HT-29 (cell line): ENCODE measurements at regions not wholly inside any gene's neighbourhood (a gene's known extent, or its start where the extent isn't known, plus 50 kb on each side); places are given as distances from the start of the nearest gene placed in this dataset.

Experiments used
- DNase-seq: peaks from one replicate; pipeline ENCODE4 v3.0.0-alpha.2; 2015; ENCODE audit warnings: low spot score

DNA sequence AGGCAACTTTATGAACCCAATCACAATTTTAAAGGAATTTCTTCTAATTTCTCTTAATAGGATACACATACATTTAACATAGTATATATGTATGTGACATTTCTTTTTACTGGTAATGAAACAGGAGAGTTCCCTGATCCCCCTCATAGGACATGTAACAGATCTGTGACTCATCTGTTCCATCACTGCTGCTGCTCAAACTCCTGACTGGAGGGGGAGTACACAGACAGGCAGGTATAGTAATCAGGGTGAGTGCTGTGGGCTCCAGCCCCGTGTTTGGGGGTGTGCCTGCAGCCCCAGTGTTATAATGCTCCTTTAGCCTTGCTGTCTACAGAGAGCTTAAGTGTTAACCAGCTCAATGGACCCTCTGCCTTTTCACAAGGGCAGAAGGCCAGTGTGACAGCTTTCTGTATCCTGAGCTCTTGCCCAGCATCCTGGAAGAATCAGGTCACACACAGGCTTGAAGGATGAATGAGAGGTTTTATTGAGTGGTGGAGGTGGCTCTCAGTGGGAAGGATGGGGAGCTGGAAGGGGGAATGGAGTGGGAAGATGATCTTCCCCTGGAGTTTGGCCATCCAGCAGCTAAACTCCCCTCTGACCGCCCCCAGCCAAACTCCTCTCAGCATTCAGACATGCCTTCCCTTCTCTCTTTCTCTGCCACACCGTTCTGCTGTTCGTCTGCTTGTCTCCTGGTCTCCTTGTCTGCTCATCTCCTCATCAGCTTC lies 161.3 kb downstream of the ZNF608 start:
- DNase-seq = no peak

- DNase-seq = peak; percentile 52
Measured at GRCh38 chr5:124583469-124584350, 162.7 kb downstream of the ZNF608 start.

GRCh38 chr5:124582561-124582840 lies 163.9 kb downstream of the ZNF608 start:
- DNase-seq = no peak

DNA sequence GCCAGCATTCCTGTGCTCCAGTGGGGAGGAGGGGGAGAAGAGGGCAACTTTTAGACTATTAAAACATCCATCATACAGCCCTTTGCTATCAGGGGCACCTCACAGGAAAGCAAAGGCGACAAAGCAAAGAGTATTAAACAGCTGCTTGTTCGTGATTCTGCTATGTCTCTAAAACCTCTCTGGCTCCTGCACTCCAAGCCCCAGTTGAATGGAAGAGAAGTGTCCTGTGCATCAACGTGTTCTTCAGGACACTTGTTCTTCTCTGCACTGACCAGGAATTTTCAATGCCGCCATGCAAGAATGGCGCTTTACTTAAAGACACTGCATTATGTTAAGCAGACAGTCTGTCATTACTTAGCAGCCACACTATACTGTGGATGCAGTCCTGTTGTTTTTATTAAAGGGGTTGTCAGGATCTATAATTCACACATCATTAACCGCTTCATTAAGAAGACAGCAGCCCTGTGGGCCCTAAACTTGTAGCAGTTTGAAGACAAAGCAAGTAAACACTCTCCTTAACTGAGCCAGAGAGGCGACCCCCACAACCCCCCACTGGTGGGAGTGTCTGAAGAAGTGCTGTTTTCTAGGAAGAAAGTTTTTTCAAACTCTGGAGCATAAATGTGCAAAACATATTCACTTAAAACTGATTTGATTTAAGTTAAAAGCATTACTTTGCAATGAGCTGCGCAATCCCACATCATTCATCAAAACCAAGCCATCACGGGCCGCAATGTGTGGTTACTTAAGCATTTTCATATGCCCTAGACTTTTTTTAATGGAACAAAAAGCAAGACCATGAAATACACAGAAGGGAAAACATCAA lies 164.5 kb downstream of the ZNF608 start:
- DNase-seq = no peak

- DNase-seq = peak; percentile 31
Measured at GRCh38 chr5:124580925-124581737, 165.3 kb downstream of the ZNF608 start.

DNA sequence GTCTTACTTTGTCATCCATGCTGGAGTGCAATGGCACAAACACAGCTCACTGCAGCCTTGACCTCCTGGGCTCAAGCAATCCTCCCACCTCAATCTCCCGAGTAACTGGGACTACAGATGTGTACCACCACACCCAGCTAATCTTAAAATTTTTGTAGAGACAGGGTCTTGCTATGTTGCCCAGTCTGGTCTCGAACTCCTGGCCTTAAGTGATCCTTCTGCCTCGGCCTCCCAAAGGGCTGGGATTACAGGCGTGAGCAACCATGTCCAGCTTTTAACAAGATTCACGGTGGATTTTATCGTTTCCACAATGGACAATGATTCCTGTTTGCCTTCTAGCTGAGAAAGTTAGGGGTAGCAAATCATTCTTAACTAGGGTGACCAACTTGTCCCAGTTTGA lies 165.9 kb downstream of the ZNF608 start:
- no peak for DNase-seq

DNA sequence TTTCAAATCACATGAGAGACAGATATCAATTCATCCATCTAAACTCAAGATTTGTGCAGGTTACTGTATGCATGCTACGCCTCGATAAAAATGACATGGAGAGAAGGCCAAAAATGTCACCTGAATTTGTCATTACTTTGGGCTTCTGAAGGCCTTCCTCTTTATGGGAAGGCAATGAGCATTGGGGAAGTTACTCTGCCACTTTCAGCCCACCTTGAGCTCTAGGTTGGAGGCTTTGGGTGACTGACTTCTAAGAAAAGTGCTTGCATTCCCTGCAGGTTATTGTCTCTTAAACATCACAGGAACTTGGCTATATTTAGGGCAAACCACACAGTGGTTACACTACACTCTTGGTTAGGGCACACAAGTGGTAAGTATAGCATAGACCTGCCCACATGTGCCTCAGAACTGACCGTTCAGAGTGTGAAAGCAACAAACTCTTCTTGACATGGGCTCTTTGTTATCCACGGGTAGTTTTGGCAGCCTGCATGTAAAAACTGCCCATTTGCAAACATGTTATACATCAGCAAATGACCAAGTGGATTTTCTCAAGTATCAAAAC lies 169.5 kb downstream of the ZNF608 start:
- DNase-seq = no peak

GRCh38 chr5:124575725-124576124 lies 170.7 kb downstream of the ZNF608 start:
- no peak for DNase-seq

GRCh38 chr5:124574521-124575436 lies 171.7 kb downstream of the ZNF608 start:
- DNase-seq = no peak

GRCh38 chr5:124572971-124573370 lies 173.5 kb downstream of the ZNF608 start:
- DNase-seq = no peak

GRCh38 chr5:124570285-124571035 lies 176.0 kb downstream of the ZNF608 start:
- DNase-seq = no peak

- no peak for DNase-seq
Measured at GRCh38 chr5:124566875-124567450, 179.5 kb downstream of the ZNF608 start.

GRCh38 chr5:124561451-124561850 lies 185.0 kb downstream of the ZNF608 start:
- DNase-seq = no peak

DNA sequence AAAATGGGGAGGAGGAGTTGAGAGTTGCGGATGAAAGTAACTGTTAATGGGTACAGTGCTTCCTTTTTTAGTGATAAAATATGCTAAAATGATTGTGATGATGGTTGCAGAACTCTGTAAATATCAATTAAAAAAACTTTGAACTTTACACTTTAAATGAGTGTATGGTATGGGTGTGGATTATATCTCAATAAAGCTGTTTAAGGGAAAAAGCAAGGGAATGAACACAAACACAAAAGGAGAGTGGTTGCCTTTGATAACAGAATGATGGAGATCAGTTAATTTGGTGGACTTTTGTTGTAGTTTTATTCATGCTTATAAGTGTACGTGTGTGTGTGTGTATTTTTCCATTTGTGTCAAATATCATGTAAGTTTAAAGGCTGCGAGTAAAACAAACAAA lies 186.1 kb downstream of the ZNF608 start:
- no peak for DNase-seq

GRCh38 chr5:124557761-124558160 lies 188.7 kb downstream of the ZNF608 start:
- DNase-seq = no peak

- DNase-seq = no peak
Measured at GRCh38 chr5:124554746-124555578, 191.5 kb downstream of the ZNF608 start.

DNA sequence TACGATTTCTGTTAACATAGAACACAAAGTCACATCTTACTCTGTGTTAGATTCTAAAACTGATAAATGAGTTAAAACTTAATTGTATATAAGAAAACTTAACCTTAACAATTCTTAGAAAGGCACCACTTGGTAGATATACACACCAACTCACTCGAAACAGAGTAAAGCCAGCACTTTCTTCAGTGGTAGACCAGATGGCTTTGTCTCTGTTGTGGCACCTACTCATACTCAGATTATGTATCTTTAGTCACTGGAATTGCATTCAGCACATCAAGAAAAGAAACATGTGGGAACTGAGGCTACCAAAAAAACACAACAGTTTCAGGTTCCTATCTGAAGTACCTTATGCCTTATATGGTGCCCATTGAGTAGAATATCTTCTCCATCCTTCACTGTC lies 192.5 kb downstream of the ZNF608 start:
- DNase-seq = no peak

- DNase-seq = no peak
Measured at GRCh38 chr5:124552526-124552925, 193.9 kb downstream of the ZNF608 start.
